ENCODE measurements at regions not wholly inside any gene's neighbourhood (a gene's known extent, or its start where the extent isn't known, plus 50 kb on each side); places are given as distances from the start of the nearest gene placed in this dataset.

DNA sequence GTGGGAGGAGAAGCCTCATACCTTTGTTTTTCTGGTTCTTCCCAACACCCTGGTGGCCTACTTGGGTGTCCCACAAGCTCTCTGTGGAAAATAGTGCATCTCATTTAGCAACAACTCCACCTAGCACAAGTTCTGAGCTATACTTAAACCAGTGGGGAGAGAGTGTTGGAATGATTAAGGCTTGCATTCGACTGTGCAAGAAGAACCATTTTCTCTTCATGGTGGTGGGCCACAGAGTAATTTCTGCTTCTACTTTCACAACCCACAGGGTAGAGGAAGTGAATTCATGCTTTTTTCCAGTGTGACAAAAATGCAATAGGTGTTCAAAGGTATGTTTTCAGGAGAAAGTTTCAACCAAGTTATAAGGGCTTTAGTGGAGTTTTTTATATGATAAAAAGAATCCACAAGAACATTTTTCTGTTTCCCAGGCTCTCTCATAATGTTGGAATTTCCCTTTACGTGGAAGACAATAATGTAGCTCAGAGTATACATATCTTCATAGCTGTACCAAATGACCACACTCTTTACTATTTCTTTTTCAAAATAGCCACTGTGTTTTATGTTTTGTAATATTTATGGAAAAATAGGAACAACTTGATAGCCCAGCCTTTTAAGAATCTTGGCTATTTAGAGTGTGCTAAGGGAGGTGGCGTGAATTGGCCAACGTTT, 80.3 kb upstream of the HHIP start:
- no peaks in the 10 kb centered on the region for H3K27me3 ChIP-seq (ENCODE audit: insufficient read depth, low read depth)
- no peak overlapping the region for H3K9ac ChIP-seq
- no peak overlapping the region for H3K27ac ChIP-seq
- no peaks in the 10 kb centered on the region for H3K79me2 ChIP-seq (ENCODE audit: insufficient read depth, low read depth)
- no peaks in the 10 kb centered on the region for H3K36me3 ChIP-seq (ENCODE audit: insufficient read depth)
- no peaks in the 10 kb centered on the region for H3K4me1 ChIP-seq (ENCODE audit: low read depth, poor library complexity, severe bottlenecking)
- no peak overlapping the region for H2AFZ ChIP-seq (ENCODE audit: low read depth)
- H3K4me3 ChIP-seq (IDR thresholded peaks at IDR 0.05; ENCODE audit: insufficient read depth, low read depth, low read length), result no peak overlapping the region
- H4K20me1 ChIP-seq (ENCODE audit: insufficient read depth), result no peaks in the 10 kb centered on the region
- no peak overlapping the region for H3K4me2 ChIP-seq
- TF ChIP-seq, protein P1, sequence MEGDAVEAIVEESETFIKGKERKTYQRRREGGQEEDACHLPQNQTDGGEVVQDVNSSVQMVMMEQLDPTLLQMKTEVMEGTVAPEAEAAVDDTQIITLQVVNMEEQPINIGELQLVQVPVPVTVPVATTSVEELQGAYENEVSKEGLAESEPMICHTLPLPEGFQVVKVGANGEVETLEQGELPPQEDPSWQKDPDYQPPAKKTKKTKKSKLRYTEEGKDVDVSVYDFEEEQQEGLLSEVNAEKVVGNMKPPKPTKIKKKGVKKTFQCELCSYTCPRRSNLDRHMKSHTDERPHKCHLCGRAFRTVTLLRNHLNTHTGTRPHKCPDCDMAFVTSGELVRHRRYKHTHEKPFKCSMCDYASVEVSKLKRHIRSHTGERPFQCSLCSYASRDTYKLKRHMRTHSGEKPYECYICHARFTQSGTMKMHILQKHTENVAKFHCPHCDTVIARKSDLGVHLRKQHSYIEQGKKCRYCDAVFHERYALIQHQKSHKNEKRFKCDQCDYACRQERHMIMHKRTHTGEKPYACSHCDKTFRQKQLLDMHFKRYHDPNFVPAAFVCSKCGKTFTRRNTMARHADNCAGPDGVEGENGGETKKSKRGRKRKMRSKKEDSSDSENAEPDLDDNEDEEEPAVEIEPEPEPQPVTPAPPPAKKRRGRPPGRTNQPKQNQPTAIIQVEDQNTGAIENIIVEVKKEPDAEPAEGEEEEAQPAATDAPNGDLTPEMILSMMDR (conservative IDR thresholded peaks at IDR 0.05; ENCODE audit: low read depth, low read length), result no peak

DNA sequence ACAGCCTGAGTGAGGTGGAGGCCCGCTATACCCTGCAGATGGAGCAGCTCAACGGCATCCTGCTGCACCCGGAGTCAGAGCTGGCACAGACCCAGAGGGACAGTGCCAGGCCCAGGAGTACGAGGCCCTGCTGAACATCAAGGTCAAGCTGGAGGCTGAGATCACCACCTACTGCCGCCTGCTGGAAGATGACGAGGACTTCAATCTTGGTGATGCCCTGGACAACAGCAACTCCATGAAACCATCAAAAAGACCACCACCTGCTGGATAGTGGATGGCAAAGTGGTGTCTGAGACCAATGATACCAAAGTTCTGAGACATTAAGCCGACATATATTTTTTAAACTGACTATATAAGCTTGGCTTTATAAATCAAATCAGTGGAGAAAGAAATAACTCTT, 73.3 kb upstream of the HHIP start:
- no peaks in the 10 kb centered on the region for H3K36me3 ChIP-seq (ENCODE audit: insufficient read depth)
- H3K4me3 ChIP-seq (IDR thresholded peaks at IDR 0.05; ENCODE audit: insufficient read depth, low read depth, low read length), result no peak overlapping the region
- H2AFZ ChIP-seq (ENCODE audit: low read depth), result no peak overlapping the region
- H3K4me2 ChIP-seq, result no peak overlapping the region
- H3K9ac ChIP-seq, result no peak overlapping the region
- no peak overlapping the region for H3K27ac ChIP-seq
- H4K20me1 ChIP-seq (ENCODE audit: insufficient read depth), result no peaks in the 10 kb centered on the region
- H3K79me2 ChIP-seq (ENCODE audit: insufficient read depth, low read depth), result no peaks in the 10 kb centered on the region
- no peaks in the 10 kb centered on the region for H3K4me1 ChIP-seq (ENCODE audit: low read depth, poor library complexity, severe bottlenecking)
- TF ChIP-seq, protein P1 (conservative IDR thresholded peaks at IDR 0.05; ENCODE audit: low read depth, low read length), result no peak
- no peaks in the 10 kb centered on the region for H3K27me3 ChIP-seq (ENCODE audit: insufficient read depth, low read depth)

DNA sequence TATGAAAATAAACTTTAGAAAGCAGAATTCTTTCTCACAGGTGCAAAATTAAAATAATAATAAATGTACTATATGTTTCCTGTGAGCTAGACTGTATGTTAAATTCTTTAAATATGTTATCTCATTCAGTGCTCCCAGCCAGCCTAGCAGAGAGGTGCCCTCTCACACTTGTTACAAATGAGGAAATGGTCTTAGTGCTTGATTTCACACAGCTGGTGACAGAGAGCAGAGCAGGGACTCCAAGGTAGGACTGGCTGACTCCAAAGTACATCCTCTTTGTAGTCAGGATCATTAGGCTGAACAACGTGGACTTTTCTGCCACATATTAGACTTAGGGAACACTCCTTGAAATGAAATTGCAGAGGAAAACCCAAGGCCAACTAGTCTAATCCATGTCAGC, 72.0 kb upstream of the HHIP start:
- no peak overlapping the region for H3K27ac ChIP-seq

DNA sequence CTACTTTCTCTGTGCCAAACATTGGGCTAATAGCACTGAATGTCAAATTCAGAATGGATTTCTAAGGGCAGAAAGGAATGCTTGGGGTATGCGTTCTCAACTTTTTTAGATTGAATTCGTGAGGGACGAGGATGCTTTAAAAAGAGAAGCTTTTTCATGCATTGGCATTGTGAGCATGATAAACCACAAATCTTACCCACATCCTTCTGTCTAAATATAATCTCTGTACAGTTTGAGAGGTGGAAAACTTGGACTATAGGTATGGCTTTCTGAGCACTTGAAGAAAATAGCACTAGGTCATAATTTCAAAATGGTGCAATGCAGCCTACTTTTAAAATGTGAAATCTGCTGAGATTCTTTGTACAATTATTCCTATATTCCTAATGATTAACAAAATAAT, 71.4 kb upstream of the HHIP start:
- Histone ChIP-seq H3K4me2 (no peak overlapping the region), H3K27ac (no peak overlapping the region), H4K20me1 (ENCODE audit: insufficient read depth) (no peaks in the 10 kb centered on the region), H3K79me2 (ENCODE audit: insufficient read depth, low read depth) (no peaks in the 10 kb centered on the region), H3K4me3 (IDR thresholded peaks at IDR 0.05; ENCODE audit: insufficient read depth, low read depth, low read length) (no peak overlapping the region), H3K36me3 (ENCODE audit: insufficient read depth) (no peaks in the 10 kb centered on the region), H3K27me3 (ENCODE audit: insufficient read depth, low read depth) (no peaks in the 10 kb centered on the region), H3K9ac (no peak overlapping the region), H3K4me1 (ENCODE audit: low read depth, poor library complexity, severe bottlenecking) (no peaks in the 10 kb centered on the region), H2AFZ (ENCODE audit: low read depth) (no peak overlapping the region)
- TF ChIP-seq, protein P1 (conservative IDR thresholded peaks at IDR 0.05; ENCODE audit: low read depth, low read length), result no peak

More for the DNA sequence above, 72.0 kb upstream of the HHIP start:
- Histone ChIP-seq H3K79me2 (ENCODE audit: insufficient read depth, low read depth) (no peaks in the 10 kb centered on the region), H3K4me2 (no peak overlapping the region), H2AFZ (ENCODE audit: low read depth) (no peak overlapping the region), H3K27me3 (ENCODE audit: insufficient read depth, low read depth) (no peaks in the 10 kb centered on the region), H3K9ac (no peak overlapping the region), H3K4me1 (ENCODE audit: low read depth, poor library complexity, severe bottlenecking) (no peaks in the 10 kb centered on the region), H3K4me3 (IDR thresholded peaks at IDR 0.05; ENCODE audit: insufficient read depth, low read depth, low read length) (no peak overlapping the region), H4K20me1 (ENCODE audit: insufficient read depth) (no peaks in the 10 kb centered on the region), H3K36me3 (ENCODE audit: insufficient read depth) (no peaks in the 10 kb centered on the region)
- TF ChIP-seq, protein P1 (conservative IDR thresholded peaks at IDR 0.05; ENCODE audit: low read depth, low read length), result no peak
